ENCODE measurements at regions not wholly inside any gene's neighbourhood (a gene's known extent, or its start where the extent isn't known, plus 50 kb on each side); places are given as distances from the start of the nearest gene placed in this dataset.

DNA sequence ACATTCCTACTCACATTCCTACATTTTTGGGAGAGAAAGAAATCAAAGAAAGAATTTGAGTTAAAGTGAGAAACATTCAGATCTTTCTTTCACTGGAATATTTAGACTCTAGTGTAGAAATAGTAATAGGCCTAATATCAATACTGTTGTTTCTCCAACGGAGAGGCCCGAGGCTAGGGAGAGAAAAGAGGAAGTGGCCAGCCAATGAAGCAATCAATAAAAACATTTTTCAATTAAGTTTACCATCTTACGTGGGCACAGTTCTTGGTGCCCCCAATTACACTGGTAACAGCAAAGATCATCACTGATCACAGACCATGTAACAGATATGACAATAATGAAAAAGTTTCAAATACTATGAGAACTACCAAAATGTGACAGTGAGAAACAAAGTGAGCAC, 281.4 kb downstream of the GPM6A start (continued):
- TF ChIP-seq CHD7 (IDR thresholded peaks at IDR 0.05; ENCODE audit: insufficient replicate concordance, low read length), result no peak
- TF ChIP-seq TEAD4 (IDR thresholded peaks at IDR 0.05; ENCODE audit: low read depth, low read length), result no peak

Data from H1 (cell line).